ENCODE measurements at regions not wholly inside any gene's neighbourhood (a gene's known extent, or its start where the extent isn't known, plus 50 kb on each side); places are given as distances from the start of the nearest gene placed in this dataset.

DNA sequence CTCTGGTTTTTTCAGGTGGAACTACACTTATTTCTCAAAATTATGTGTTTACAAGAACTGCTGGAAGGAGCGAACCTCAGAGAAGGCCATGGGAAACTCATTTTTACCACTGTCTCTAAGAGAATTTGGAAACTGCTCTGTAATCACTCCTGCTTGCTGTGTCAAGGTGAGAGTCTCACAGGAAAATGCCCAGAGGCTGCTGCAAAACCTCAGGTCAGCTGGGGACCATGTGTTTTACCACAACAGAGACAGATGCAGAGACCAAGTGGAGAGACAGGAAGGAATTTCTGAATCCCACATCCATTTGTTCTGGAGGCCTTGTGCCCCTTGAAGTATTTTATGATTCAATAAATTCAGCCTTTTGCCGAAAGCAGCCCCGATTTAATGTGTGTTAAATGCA lies 743.8 kb upstream of the SLC10A2 start:
- TF ChIP-seq, protein P1, sequence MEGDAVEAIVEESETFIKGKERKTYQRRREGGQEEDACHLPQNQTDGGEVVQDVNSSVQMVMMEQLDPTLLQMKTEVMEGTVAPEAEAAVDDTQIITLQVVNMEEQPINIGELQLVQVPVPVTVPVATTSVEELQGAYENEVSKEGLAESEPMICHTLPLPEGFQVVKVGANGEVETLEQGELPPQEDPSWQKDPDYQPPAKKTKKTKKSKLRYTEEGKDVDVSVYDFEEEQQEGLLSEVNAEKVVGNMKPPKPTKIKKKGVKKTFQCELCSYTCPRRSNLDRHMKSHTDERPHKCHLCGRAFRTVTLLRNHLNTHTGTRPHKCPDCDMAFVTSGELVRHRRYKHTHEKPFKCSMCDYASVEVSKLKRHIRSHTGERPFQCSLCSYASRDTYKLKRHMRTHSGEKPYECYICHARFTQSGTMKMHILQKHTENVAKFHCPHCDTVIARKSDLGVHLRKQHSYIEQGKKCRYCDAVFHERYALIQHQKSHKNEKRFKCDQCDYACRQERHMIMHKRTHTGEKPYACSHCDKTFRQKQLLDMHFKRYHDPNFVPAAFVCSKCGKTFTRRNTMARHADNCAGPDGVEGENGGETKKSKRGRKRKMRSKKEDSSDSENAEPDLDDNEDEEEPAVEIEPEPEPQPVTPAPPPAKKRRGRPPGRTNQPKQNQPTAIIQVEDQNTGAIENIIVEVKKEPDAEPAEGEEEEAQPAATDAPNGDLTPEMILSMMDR (IDR thresholded peaks at IDR 0.05): no peak
- TF ChIP-seq POLR2A (IDR thresholded peaks at IDR 0.05) (no peak), POLR2AphosphoS5 (IDR thresholded peaks at IDR 0.05; ENCODE audit: insufficient read depth in 1 of 2, low read depth in 1 of 2) (no peak)

Data from vagina (tissue), 2 donors.